DMS79 (cell line): ENCODE measurements at regions not wholly inside any gene's neighbourhood (a gene's known extent, or its start where the extent isn't known, plus 50 kb on each side); places are given as distances from the start of the nearest gene placed in this dataset.

ENCODE experiments used
- DNase-seq: peaks from one replicate; lab custom pipeline; 2025; lab: John Stamatoyannopoulos, UW

GRCh38 chr11:111095327-111095726 is 150.2 kb upstream of the POU2AF2 start:
- no peak for DNase-seq

- DNase-seq: peak; percentile 30
Observed at GRCh38 chr11:111093061-111093460, 152.5 kb upstream of the POU2AF2 start.

- DNase-seq: no peak
Observed at GRCh38 chr11:111091321-111091938, 154.1 kb upstream of the POU2AF2 start.

- DNase-seq: no peak
Observed at GRCh38 chr11:111089759-111090158, 155.8 kb upstream of the POU2AF2 start.

- no peak for DNase-seq
Observed at GRCh38 chr11:111088847-111089355, 156.6 kb upstream of the POU2AF2 start.

GRCh38 chr11:111086058-111086457 is 159.5 kb upstream of the POU2AF2 start:
- peak; percentile 96 for DNase-seq

- peak; percentile 37 for DNase-seq
Observed at GRCh38 chr11:111082664-111083063, 162.9 kb upstream of the POU2AF2 start.

GRCh38 chr11:111081021-111081511 is 164.5 kb upstream of the POU2AF2 start:
- peak; percentile 98 for DNase-seq

- DNase-seq: peak; percentile 22
Observed at GRCh38 chr11:111077530-111078322, 167.8 kb upstream of the POU2AF2 start.

GRCh38 chr11:111069066-111069465 is 176.5 kb upstream of the POU2AF2 start:
- no peak for DNase-seq

GRCh38 chr11:111067994-111068393 is 177.5 kb upstream of the POU2AF2 start:
- DNase-seq: no peak

GRCh38 chr11:111066846-111067245 is 178.7 kb upstream of the POU2AF2 start:
- DNase-seq: no peak

- DNase-seq: no peak
Observed at GRCh38 chr11:111063726-111064517, 181.6 kb upstream of the POU2AF2 start.

GRCh38 chr11:111062420-111062819 is 183.1 kb upstream of the POU2AF2 start:
- no peak for DNase-seq

- DNase-seq: no peak
Observed at GRCh38 chr11:111059726-111060125, 185.8 kb upstream of the POU2AF2 start.

- no peak for DNase-seq
Observed at GRCh38 chr11:111049131-111049530, 196.4 kb upstream of the POU2AF2 start.

- no peak for DNase-seq
Observed at GRCh38 chr11:111047374-111047773, 198.2 kb upstream of the POU2AF2 start.

GRCh38 chr11:111046291-111046690 is 199.2 kb upstream of the POU2AF2 start:
- DNase-seq: no peak

- DNase-seq: no peak
Observed at GRCh38 chr11:111045874-111046273, 199.7 kb upstream of the POU2AF2 start.

GRCh38 chr11:111045407-111045803 is 200.1 kb upstream of the POU2AF2 start:
- DNase-seq: no peak

- DNase-seq: no peak
Observed at GRCh38 chr11:111044751-111045406, 200.6 kb upstream of the POU2AF2 start.

- DNase-seq: no peak
Observed at GRCh38 chr11:111039982-111040381, 205.5 kb upstream of the POU2AF2 start.
